ENCODE measurements at regions not wholly inside any gene's neighbourhood (a gene's known extent, or its start where the extent isn't known, plus 50 kb on each side); places are given as distances from the start of the nearest gene placed in this dataset.

- TF ChIP-seq CTCF (IDR thresholded peaks at IDR 0.05) = no peak
- no peak for TF ChIP-seq JUN (CRISPR knock-in tag; IDR thresholded peaks at IDR 0.05)
- TF ChIP-seq ELF4 (CRISPR knock-in tag; IDR thresholded peaks at IDR 0.05; ENCODE audit: low read depth) = no peak
- no peak for TF ChIP-seq MLX (CRISPR knock-in tag; IDR thresholded peaks at IDR 0.05)
- no peak for TF ChIP-seq CREM (CRISPR knock-in tag; IDR thresholded peaks at IDR 0.05)
- TF ChIP-seq CREB1 (CRISPR knock-in tag; IDR thresholded peaks at IDR 0.05) = no peak
Observed at GRCh38 chr21:43343095-43343991, 83.6 kb downstream of the SIK1 start.

All from WTC11 (cell line).